ENCODE measurements at regions not wholly inside any gene's neighbourhood (a gene's known extent, or its start where the extent isn't known, plus 50 kb on each side); places are given as distances from the start of the nearest gene placed in this dataset.
"Not testable (repeated sequence)": the region's sequence is repeated elsewhere in the genome, so short reads cannot be mapped to it uniquely, and the experiment has no call there.

DNA sequence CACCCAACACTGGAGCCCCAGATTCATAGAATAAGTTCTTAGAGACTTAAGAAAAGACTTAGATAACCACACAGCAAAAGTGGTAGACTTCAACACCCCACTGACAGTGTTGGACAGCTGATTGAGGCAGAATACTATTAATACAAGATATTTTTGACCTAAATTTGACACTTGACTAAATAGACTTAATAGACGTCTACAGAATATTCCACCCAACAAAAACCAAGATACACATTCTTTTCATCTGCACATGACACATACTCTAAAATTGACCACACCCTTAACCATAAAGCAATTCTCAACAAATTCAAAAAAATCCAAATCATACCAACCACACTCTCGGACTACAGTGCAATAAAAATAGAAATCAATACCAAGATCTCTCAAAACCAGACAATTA lies 179.8 kb upstream of the TPM1 start:
- no peak for DNase-seq (ENCODE audit: low spot score)

DNA sequence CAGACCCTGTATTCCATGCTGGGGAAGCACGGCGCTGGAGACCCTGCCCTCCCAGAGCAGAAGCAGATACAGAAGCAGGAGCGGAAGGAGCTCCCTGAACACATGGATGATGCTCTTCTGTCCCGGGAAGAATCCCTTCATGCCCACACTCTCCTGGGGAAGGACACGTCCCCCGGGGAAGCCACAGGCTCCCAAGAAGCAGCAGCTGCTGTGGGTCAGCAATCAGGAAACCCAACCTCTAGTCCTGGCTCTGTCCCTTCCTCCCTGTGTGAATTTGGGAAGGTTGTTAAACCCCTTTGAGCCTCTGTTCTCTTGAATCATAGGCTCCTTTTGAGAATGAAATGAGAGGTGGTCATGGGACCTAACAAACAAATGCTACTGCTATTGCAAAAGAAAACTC lies 176.2 kb upstream of the TPM1 start:
- DNase-seq (ENCODE audit: low spot score) = no peak

DNA sequence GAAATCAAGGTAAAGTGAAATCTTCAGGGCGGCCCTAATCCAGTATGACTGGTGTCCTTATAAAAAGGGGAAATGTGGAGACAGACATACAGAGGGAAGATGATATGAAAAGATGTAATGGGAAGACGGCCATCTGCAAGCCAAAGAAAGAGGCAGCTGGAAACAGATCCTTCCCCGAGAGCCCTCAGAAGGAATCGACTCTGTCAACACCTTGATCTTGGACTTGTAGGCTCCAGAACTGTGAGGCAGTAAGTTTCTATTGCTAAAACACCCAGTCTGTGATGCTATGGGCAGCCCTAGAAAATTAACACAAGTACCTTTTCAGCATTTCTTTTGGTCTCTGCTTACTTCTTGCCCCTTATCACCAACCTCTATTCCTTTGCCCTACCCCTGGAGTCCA lies 174.7 kb upstream of the TPM1 start:
- no peak for DNase-seq (ENCODE audit: low spot score)

DNA sequence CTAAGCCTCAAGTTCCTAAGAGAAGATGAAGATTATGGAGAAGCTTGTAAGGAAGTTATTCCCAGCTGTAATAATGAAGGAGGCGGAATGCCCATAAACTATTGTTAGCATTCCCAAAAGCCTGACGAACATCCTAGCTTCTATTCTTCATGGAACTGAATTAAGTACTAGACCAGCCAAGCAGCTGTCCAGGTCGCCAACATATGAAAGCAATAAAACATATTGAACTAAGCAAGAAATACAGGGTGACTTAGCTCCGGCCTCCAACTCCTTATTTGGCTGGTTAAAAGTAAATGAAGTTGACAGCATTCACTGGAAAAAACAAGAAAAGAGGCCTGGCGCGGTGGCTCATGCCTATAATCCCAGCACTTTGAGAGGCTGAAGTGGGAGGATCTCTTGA lies 174.0 kb upstream of the TPM1 start:
- DNase-seq (ENCODE audit: low spot score) = no peak

DNA sequence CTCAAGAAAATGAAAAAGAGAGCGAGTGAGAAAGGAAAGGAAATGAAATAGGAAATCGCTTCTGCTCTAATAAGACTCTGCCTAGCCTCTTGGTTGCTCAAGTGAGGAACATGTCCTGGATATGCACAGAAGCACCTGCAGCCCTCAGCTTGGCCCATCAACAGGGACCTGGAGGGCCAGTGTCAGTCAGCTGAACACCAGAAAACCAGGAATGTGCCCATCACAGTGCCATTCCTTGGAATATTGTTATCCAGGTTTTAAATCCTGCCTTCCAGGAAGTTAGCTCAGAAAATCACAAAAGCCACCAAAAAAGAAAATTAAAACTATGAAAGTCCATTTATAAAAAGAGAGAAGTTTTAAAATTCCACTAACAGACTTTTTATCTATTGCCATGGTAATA lies 173.4 kb upstream of the TPM1 start:
- DNase-seq (ENCODE audit: low spot score) = no peak

DNA sequence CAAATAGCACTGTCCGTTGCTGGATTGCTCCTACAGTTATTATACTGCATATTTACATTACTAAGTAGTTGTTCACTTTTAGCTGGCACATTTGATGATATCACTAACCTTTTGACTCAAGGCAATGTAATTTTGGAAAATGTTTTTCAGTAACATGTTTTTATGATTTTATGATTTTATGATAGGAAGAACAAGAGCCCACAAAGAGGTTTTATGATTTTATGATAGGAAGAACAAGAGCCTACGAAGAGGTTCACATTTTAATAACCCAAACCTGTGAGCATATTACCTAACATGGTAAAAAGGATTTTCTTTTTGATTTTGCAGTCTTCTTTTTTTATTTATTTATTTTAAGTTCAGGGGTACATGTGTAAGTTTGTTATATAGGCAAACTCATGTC lies 172.3 kb upstream of the TPM1 start:
- no peak for DNase-seq (ENCODE audit: low spot score)

DNA sequence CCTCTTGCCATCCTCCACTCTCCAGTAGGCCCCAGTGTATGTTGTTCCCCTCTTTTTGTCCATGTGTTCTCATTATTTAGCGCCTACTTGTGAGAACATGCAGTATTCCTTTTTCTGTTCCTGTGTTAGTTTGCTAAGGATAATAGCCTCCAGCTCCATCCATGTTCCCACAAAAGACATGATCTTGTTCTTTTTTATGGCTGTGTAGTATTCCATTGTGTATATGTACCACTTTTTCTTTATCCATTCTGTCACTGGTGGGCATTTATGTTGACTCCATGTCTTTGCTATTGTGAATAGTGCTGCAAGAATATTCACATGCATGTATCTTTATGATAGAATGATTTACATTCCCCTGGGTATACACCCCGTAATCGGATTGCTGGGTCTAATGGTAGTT lies 171.8 kb upstream of the TPM1 start:
- not testable (repeated sequence) for DNase-seq (ENCODE audit: low spot score)

DNA sequence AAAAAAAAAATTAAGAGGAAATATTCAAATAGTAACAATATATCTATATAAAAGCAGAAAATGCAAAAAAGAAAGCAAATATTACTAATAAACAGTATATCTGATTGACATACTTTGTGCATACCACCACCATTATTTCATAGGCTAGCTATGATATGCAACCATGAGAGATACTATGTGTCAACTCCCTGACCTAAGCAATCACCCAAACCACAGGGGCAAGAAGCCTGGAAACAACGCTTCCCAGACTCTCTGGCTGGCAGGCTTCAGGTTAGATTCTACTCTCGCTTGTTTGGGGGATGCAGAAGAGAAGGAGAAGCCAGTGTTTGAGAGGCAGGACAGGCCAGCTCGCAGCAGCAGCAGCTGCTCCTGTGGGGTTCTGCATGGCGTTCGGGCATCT lies 169.3 kb upstream of the TPM1 start:
- DNase-seq (ENCODE audit: low spot score) = no peak

GRCh38 chr15:62874064-62874463 lies 168.5 kb upstream of the TPM1 start:
- no peak for DNase-seq (ENCODE audit: low spot score)

GRCh38 chr15:62874959-62875625 lies 167.5 kb upstream of the TPM1 start:
- no peak for DNase-seq (ENCODE audit: low spot score)

DNA sequence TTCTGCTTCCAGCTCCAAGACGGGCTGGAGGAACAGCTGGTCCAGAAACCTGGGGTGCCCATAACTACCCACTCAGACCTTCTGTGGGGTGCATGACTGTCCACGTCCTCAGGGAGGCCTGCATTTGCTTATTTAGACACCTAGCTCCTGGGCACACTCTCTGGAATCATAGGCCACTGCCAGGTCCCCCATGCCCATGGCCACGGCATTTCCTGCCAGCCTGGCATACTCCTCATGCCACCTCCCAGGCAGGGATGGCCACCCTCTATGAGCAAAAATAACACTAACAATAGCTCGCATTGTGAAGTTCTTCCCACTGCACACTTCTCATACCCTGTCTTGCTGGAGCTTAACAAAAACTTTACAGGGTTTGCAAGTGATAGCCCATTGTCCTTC lies 166.9 kb upstream of the TPM1 start:
- DNase-seq (ENCODE audit: low spot score) = no peak

- DNase-seq (ENCODE audit: low spot score) = no peak
These were observed 165.2 kb upstream of the TPM1 start for GRCh38 chr15:62877276-62877857.

- no peak for DNase-seq (ENCODE audit: low spot score)
These were observed 164.5 kb upstream of the TPM1 start for GRCh38 chr15:62878070-62878469.

GRCh38 chr15:62879770-62880169 lies 162.8 kb upstream of the TPM1 start:
- DNase-seq (ENCODE audit: low spot score) = no peak

DNA sequence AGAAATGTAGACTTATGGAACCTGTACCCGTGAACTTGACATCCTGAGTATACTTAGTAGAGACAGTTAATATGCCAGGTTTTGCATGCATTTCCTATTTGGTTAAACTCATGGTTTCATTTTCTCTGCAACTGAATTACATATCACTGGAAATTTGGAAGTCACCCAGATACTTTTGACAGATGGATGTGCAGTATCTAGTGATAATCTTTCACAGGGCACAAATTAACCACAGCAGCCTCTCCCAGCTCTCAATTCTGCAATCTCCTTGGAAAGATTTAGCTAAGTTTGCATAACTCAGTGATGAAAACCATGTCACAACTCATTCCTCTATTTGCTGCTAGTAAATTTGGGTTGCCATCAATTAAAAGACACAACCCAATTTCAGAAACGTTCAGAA lies 162.3 kb upstream of the TPM1 start:
- no peak for DNase-seq (ENCODE audit: low spot score)

DNA sequence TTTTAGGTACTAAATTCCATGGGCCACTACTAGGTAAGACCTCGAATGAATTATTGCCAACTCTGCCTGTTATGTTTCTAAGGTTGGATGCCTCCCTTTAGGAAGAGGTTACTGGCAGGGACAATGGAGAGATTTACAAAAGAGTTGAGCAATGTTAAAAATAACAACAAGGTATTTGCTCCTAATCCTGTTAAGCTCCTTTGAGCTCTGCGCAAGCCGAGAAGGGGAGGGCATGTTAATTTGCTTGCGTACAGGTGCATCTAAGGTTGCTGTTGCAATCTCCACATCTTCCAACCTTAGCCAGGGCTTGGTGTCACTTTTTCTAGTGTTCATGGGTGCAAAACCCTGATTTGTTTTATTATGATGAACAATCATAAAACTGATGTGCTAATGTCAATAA lies 161.5 kb upstream of the TPM1 start:
- DNase-seq (ENCODE audit: low spot score) = no peak

- no peak for DNase-seq (ENCODE audit: low spot score)
These were observed 158.5 kb upstream of the TPM1 start for GRCh38 chr15:62883938-62884479.

DNA sequence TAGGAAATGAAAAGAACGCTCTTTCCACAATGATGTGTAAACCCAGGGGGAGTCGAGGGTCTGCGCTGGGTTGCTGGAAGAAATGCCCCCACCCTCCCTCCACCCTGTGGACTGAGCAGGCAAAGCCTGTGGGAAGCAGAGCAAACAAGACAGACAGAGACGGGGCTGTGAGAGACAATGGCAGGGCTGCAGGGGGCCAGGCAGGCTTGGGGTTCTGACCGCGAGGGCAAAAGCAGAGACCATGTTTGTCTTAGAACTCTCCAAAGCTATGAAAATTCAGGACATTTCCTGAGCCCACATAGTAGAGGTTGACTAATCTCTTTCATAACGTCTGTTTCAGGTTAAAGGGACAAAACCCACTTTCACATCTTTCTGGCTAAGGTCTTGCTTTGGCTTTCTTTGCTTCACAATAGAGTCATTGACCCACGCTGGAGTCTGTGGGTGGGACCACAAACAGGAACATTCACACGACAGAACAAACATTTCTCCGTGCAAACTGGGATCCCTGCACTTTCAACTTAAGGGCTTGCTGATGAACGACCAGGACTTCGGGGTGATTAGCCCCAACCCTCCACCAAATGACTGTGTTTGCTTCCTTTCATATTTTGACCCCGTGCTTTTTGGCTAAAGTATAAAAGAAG lies 156.0 kb upstream of the TPM1 start:
- no peak for DNase-seq (ENCODE audit: low spot score)

DNA sequence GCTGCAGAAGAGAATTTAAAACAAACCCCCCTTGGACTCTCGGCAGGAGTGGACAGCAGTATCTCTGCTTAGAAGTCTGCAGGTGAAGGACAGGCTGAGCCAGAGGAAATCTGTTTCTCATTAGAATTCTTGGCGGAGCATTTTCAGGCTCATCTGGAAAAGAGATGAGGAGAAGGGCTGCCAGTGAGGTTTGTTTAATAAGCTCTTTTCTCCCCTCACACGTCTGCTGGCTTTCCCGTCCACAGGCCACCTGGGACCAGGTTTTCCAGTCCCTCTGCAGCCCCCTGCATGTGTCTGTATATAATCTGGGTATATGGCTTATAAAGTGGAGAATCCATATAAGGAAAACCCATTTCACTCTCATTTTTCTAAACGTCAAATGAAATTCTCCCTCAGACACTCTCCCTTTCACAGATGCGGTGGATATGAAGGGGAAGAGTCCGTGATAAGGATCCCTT lies 155.4 kb upstream of the TPM1 start:
- DNase-seq (ENCODE audit: low spot score) = no peak

DNA sequence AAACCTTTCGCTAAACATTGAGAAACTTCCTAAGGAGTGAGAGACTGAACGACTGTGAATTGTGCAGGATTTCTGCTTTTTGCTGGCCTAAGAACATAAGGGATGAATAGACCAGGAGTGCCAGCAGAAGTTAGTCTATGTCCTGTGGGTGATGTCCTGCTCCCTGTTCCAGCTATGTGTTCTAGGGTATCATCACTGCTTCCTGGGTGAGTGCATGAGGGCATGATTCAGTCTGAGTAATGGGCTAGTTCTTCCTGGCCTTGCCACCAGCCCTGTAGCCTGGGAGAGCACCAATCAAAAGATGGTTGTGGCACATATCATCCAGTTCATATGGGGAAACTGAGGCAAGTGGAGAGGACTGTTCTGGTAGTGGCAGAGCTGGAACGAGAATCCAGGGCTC lies 153.9 kb upstream of the TPM1 start:
- no peak for DNase-seq (ENCODE audit: low spot score)

DNA sequence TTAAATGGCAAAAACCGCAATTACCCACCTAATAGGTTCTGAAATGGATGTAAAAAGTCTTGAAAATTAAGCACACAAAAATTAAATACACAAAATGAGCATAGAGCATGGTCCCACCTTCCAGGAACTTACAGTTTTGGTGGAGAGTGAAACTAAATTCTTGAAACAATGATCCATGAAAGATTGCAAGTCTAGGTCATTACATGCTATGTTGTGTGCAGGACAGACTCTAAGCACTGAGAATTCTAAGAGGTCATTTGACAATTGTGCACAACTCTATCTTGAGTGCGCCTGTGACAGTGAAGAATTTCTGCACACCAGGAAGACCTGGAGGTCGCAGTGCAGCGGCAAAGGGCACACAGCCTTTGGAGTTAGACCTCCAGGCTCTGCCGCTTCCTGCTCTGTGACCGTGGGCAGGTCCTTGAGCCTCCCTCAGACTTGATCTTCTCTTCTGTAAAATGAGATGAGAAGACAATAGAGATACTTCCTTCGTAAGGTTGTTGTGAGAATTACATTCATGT lies 153.3 kb upstream of the TPM1 start:
- no peak for DNase-seq (ENCODE audit: low spot score)

DNA sequence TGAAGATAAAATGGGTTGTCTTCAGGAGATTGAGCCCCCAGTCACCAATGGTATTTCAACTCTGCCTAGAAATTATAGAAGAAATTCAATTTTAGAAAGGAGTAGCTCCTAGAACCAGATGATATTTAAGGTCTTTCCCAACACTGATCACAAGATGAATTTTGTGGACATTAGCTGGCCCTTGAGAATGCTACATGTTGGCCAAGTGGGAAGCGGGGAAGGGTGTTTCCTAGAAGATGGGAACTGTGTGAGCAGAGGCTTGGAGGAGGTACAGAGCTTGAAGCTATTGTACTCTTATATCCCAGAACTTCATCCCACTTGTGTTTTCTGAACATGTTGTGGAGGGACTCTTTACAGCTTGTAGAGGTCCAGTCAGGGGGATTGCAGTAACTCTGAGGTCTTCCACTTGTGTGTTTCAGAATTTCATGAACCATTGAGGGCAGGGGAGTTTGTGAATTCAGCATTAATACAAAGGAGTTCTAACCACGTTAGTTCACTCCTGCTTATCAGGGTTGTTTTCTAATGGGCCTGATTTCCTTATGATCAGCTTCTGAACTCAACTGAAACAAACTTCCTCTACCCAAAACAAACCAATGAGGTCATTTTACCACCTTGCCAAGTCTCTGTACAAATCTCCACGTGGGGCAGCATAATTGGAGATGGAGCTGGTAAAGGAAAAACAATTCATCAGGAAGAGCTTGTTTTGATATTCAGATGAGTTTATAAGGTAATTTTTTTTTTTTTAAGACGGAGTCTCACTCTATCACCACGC lies 152.6 kb upstream of the TPM1 start:
- no peak for DNase-seq (ENCODE audit: low spot score)

Data from hematopoietic multipotent progenitor cell treated with erythropoietin and hydrocortisone succinate and interleukin-3 and kit ligand, for 17 days (in vitro differentiated cells).